ENCODE measurements at regions not wholly inside any gene's neighbourhood (a gene's known extent, or its start where the extent isn't known, plus 50 kb on each side); places are given as distances from the start of the nearest gene placed in this dataset.

GRCh38 chr3:14256046-14256445 lies 77.4 kb downstream of the LSM3 start (continued):
- TF ChIP-seq AR (CRISPR knock-in tag; IDR thresholded peaks at IDR 0.05) (no peak), CTCF (IDR thresholded peaks at IDR 0.05) (no peak)

- ChIA-PET CTCF (interaction anchor here (0.8 to 2.4 kb wide), 4 partner anchors 54 to 210 kb away, joined by 3 to 24 read pairs (median 3); no protein-coding TSS in a partner anchor), POLR2A (no interaction called here)
- peak; percentile 62 for ATAC-seq
- Mint-ChIP-seq H3K9me3 (no peaks in the 10 kb centered on the region), H3K27ac (no peak overlapping the region), H3K27me3 (ENCODE audit: low read depth) (no peaks in the 10 kb centered on the region), H3K36me3 (no peaks in the 10 kb centered on the region), H3K4me3 (no peak overlapping the region), H3K4me1 (peaks cover 17% of the 10 kb centered on the region)
- peak; percentile 34 for DNase-seq (ENCODE audit: low spot score)
- no peak for TF ChIP-seq AFF4 (CRISPR knock-in tag; IDR thresholded peaks at IDR 0.05; ENCODE audit: borderline replicate concordance)
- peak; percentile 81 for TF ChIP-seq ZNF423 (CRISPR knock-in tag; IDR thresholded peaks at IDR 0.05)
These were observed 78.1 kb downstream of the LSM3 start for GRCh38 chr3:14256561-14257342.

GRCh38 chr3:14258906-14259904 lies 80.6 kb downstream of the LSM3 start:
- no peak for TF ChIP-seq MLX (CRISPR knock-in tag; IDR thresholded peaks at IDR 0.05)
- TF ChIP-seq CBFB (CRISPR knock-in tag; IDR thresholded peaks at IDR 0.05; ENCODE audit: low read depth): no peak
- TF ChIP-seq TEAD1 (CRISPR knock-in tag; IDR thresholded peaks at IDR 0.05): no peak
- TF ChIP-seq ATF1 (CRISPR knock-in tag; IDR thresholded peaks at IDR 0.05): no peak
- TF ChIP-seq PRRX2 (CRISPR knock-in tag; IDR thresholded peaks at IDR 0.05): no peak
- no peak for TF ChIP-seq NR1H2 (CRISPR knock-in tag; IDR thresholded peaks at IDR 0.05)
- no peak for TF ChIP-seq GTF2I (CRISPR knock-in tag; conservative IDR thresholded peaks at IDR 0.05)
- TF ChIP-seq FOXK1 (CRISPR knock-in tag; IDR thresholded peaks at IDR 0.05): no peak
- no peak for TF ChIP-seq GRHL2 (CRISPR knock-in tag; IDR thresholded peaks at IDR 0.05; ENCODE audit: insufficient replicate concordance, severe bottlenecking)
- Mint-ChIP-seq H3K4me3 (no peak overlapping the region), H3K27ac (no peak overlapping the region), H3K4me1 (peaks cover 17% of the 10 kb centered on the region), H3K27me3 (ENCODE audit: low read depth) (peaks cover 5% of the 10 kb centered on the region), H3K9me3 (peaks cover 16% of the 10 kb centered on the region), H3K36me3 (peaks cover 12% of the 10 kb centered on the region)
- ATAC-seq (no peak), DNase-seq (ENCODE audit: low spot score) (no peak)
- CTCF ChIA-PET: interaction anchor here (0.9 to 1.4 kb wide), 4 partner anchors 20 to 133 kb away, joined by 3 to 4 read pairs (median 4); no protein-coding TSS in a partner anchor
- POLR2A ChIA-PET: no interaction called here

Measured in WTC11 (cell line).